Esophagus muscularis mucosa (tissue), 4 donors: ENCODE measurements at regions not wholly inside any gene's neighbourhood (a gene's known extent, or its start where the extent isn't known, plus 50 kb on each side); places are given as distances from the start of the nearest gene placed in this dataset.

Experiments
- EP300 ChIP-seq: sonication (generic); formaldehyde crosslinking; IDR thresholded peaks from one replicate; pipeline ENCODE4 v1.6.1; 2017; ENCODE audit warnings: antibody characterized with exemption
- POLR2A ChIP-seq: fragments of 450-650 bp; IDR thresholded peaks from one replicate; pipeline ENCODE4 v1.6.1; 2017; ENCODE audit warnings: antibody characterized with exemption, moderate library complexity, mild to moderate bottlenecking, low read depth
- TF ChIP-seq, protein P1 (sequence below), 3 experiments: fragments of 200-600 bp in 2 of 3; fragments of 450-650 bp in 1 of 3; sonication (generic) in 2 of 3; IDR thresholded peaks; one replicate each; pipeline ENCODE4 v1.5.1; 2017 to 2019; ENCODE audit warnings: antibody characterized with exemption in 3 of 3, mild to moderate bottlenecking in 2 of 3, moderate library complexity in 1 of 3

DNA sequence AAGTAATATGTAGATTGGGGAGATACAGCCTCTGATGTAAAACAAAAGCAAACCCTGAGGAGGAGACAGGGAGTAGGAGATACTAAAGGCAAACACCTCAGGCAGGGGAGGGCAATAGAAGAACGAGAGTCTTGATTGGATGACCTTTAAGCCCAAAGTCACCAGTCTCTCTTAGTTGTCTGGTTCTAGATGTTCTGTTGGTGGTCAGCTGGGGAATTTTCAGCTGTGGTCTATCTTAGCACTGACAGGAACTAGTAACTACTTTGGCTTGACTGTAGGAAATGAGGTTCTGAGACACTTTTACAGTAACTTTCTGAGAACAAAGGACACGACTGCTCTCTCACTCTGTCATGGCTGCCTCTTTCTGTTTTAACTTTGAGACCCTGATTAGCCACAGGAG is 290.7 kb upstream of the MIR17HG start:
- TF ChIP-seq, protein P1, sequence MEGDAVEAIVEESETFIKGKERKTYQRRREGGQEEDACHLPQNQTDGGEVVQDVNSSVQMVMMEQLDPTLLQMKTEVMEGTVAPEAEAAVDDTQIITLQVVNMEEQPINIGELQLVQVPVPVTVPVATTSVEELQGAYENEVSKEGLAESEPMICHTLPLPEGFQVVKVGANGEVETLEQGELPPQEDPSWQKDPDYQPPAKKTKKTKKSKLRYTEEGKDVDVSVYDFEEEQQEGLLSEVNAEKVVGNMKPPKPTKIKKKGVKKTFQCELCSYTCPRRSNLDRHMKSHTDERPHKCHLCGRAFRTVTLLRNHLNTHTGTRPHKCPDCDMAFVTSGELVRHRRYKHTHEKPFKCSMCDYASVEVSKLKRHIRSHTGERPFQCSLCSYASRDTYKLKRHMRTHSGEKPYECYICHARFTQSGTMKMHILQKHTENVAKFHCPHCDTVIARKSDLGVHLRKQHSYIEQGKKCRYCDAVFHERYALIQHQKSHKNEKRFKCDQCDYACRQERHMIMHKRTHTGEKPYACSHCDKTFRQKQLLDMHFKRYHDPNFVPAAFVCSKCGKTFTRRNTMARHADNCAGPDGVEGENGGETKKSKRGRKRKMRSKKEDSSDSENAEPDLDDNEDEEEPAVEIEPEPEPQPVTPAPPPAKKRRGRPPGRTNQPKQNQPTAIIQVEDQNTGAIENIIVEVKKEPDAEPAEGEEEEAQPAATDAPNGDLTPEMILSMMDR (IDR thresholded peaks at IDR 0.05), result no peak
- no peak for TF ChIP-seq EP300
- TF ChIP-seq POLR2A, result no peak
